SK-N-SH (cell line): ENCODE measurements at regions not wholly inside any gene's neighbourhood (a gene's known extent, or its start where the extent isn't known, plus 50 kb on each side); places are given as distances from the start of the nearest gene placed in this dataset.

ENCODE experiments used
- CTCF ChIA-PET: fragments of 300-600, 350-600 bp; formaldehyde crosslinking; extraction: SDS; loops from one replicate; lab custom pipeline; 2021; lab: Yijun Ruan, JAX
- POLR2A ChIA-PET: fragments of 350-600 bp; sonication (Branson Sonifier 250); formaldehyde crosslinking; extraction: SDS; loops from one replicate; lab custom pipeline; 2020; ENCODE audit warnings: antibody characterized with exemption, inconsistent platforms; lab: Yijun Ruan, JAX
- DNase-seq: peaks from one replicate; pipeline ENCODE4 v3.0.0; 2012
- H2AFZ ChIP-seq: fragments of 200-600 bp; sonication (generic); 2 replicates; pipeline ENCODE4 v1.8.1; 2016; ENCODE audit warnings: antibody characterized with exemption, mild to moderate bottlenecking, low read depth
- H3F3A ChIP-seq: fragments of 200-600 bp; sonication (generic); replicated peaks from 2 replicates; pipeline ENCODE3; 2016; ENCODE audit warnings: antibody characterized with exemption, mild to moderate bottlenecking; ENCODE audit not compliant: insufficient read depth
- H3K27ac ChIP-seq, 2 experiments: fragments of 200-500 bp in 1 of 2; fragments of 200-600 bp in 1 of 2; sonication (Bioruptor generic) in 1 of 2; sonication (generic), shearing (Covaris generic) in 1 of 2; 2 replicates each; pipeline versions ENCODE4 v1.5.1 to v1.6.1; 2014 to 2016; ENCODE audit warnings: low read depth in 2 of 2, inconsistent platforms in 1 of 2, low read length in 1 of 2, mild to moderate bottlenecking in 1 of 2, mixed read lengths in 1 of 2
- H3K27me3 ChIP-seq: fragments of 200-600 bp; sonication (generic), shearing (Covaris generic); 2 replicates; pipeline ENCODE4 v1.6.1; 2016; ENCODE audit warnings: mixed run types; ENCODE audit not compliant: insufficient read depth
- H3K36me3 ChIP-seq, 2 experiments: fragments of 200-500 bp in 1 of 2; fragments of 200-600 bp in 1 of 2; sonication (Bioruptor generic) in 1 of 2; sonication (generic) in 1 of 2; replicated peaks in 1 of 2; 2 replicates each; pipeline versions ENCODE3 to v1.5.1; 2014 to 2016; ENCODE audit warnings: low read length in 1 of 2, mild to moderate bottlenecking in 1 of 2; ENCODE audit not compliant: insufficient read depth in 2 of 2, control insufficient read depth in 1 of 2
- H3K4me1 ChIP-seq, 2 experiments: fragments of 200-500 bp in 1 of 2; fragments of 200-600 bp in 1 of 2; sonication (Bioruptor generic) in 1 of 2; sonication (generic), shearing (Covaris generic) in 1 of 2; 2 replicates each; pipeline versions ENCODE4 v1.5.1 to v1.6.1; 2014 to 2016; ENCODE audit warnings: low read depth in 1 of 2, low read length in 1 of 2, mixed run types in 1 of 2; ENCODE audit not compliant: insufficient read depth in 2 of 2, control insufficient read depth in 1 of 2
- H3K4me2 ChIP-seq: fragments of 200-600 bp; sonication (generic), shearing (Covaris generic); 2 replicates; pipeline ENCODE4 v1.6.1; 2017; ENCODE audit warnings: mixed run types
- H3K4me3 ChIP-seq, 2 experiments: fragments of 200-500 bp in 1 of 2; fragments of 200-600 bp in 1 of 2; sonication (Bioruptor generic) in 1 of 2; sonication (generic), shearing (Covaris generic) in 1 of 2; 2 replicates each; pipeline versions ENCODE4 v1.5.1 to v1.8.1; 2014 to 2016; ENCODE audit warnings: low read depth in 2 of 2, inconsistent platforms in 1 of 2, low read length in 1 of 2, mild to moderate bottlenecking in 1 of 2, mixed read lengths in 1 of 2, moderate library complexity in 1 of 2
- H3K79me2 ChIP-seq: fragments of 200-600 bp; sonication (generic); 2 replicates; pipeline ENCODE4 v1.8.1; 2017; ENCODE audit warnings: mild to moderate bottlenecking; ENCODE audit not compliant: insufficient read depth
- H3K9ac ChIP-seq: fragments of 200-600 bp; sonication (generic); 2 replicates; pipeline ENCODE4 v1.6.1; 2017; ENCODE audit warnings: mixed run types
- H3K9me2 ChIP-seq: fragments of 200-600 bp; sonication (generic); 2 replicates; pipeline ENCODE4 v1.6.1; 2017; ENCODE audit warnings: mixed run types
- H3K9me3 ChIP-seq: fragments of 200-600 bp; sonication (generic); 2 replicates; pipeline ENCODE4 v1.6.1; 2017; ENCODE audit warnings: mixed run types, mild to moderate bottlenecking, moderate library complexity
- H4K20me1 ChIP-seq: fragments of 200-600 bp; sonication (generic); 2 replicates; pipeline ENCODE4 v1.6.1; 2017; ENCODE audit warnings: mild to moderate bottlenecking, mixed run types; ENCODE audit not compliant: insufficient read depth
- CHD2 ChIP-seq: fragments of 150-350 bp; IDR thresholded peaks from 2 replicates; pipeline ENCODE4 v1.6.1; 2018; ENCODE audit warnings: low read length; ENCODE audit not compliant: partially characterized antibody
- ELF1 ChIP-seq: IDR thresholded peaks from 2 replicates; pipeline ENCODE4 v1.4.0; 2012
- EP300 ChIP-seq, 2 experiments: IDR thresholded peaks; 2 replicates each; pipeline versions ENCODE4 v1.4.0 to v1.6.1; 2012; ENCODE audit warnings: borderline replicate concordance in 1 of 2, low read depth in 1 of 2, low read length in 1 of 2
- EZH2phosphoT487 ChIP-seq: fragments of 200-600 bp; sonication (generic); IDR thresholded peaks from 2 replicates; pipeline ENCODE4 v1.6.1; 2017; ENCODE audit warnings: low read depth, mixed run types, mild to moderate bottlenecking, antibody characterized with exemption, moderate library complexity, borderline replicate concordance
- FOSL2 ChIP-seq: IDR thresholded peaks from 2 replicates; pipeline ENCODE4 v1.4.0; 2012; ENCODE audit warnings: low read depth, mild to moderate bottlenecking, moderate library complexity, borderline replicate concordance
- FOXJ3 ChIP-seq: sonication (generic); formaldehyde crosslinking; IDR thresholded peaks from 2 replicates; pipeline ENCODE4 v1.5.1; 2020; ENCODE audit warnings: mild to moderate bottlenecking, missing genetic modification reagents
- GABPA ChIP-seq: IDR thresholded peaks from 2 replicates; pipeline ENCODE4 v1.4.0; 2012; ENCODE audit warnings: low read depth, mild to moderate bottlenecking
- JUND ChIP-seq: IDR thresholded peaks from 2 replicates; pipeline ENCODE4 v1.4.0; 2012
- MEF2A ChIP-seq: IDR thresholded peaks from 2 replicates; pipeline ENCODE4 v1.4.0; 2012; ENCODE audit warnings: low read depth, borderline replicate concordance
- MXI1 ChIP-seq: IDR thresholded peaks from 2 replicates; pipeline ENCODE4 v1.6.1; 2012; ENCODE audit warnings: mild to moderate bottlenecking, low read depth, low read length, improper control_type of control experiment
- NFIC ChIP-seq: IDR thresholded peaks from 2 replicates; pipeline ENCODE4 v1.4.0; 2012; ENCODE audit warnings: borderline replicate concordance
- POLR2AphosphoS5 ChIP-seq: IDR thresholded peaks from 2 replicates; pipeline ENCODE4 v1.6.1; 2012; ENCODE audit warnings: low read depth, low read length
- RAD21 ChIP-seq: IDR thresholded peaks from 2 replicates; pipeline ENCODE4 v1.6.1; 2012; ENCODE audit warnings: mild to moderate bottlenecking, low read length
- RCOR1 ChIP-seq: fragments of 150-350 bp; IDR thresholded peaks from 2 replicates; pipeline ENCODE4 v1.6.1; 2017; ENCODE audit warnings: antibody characterized with exemption, low read length
- RFX5 ChIP-seq: IDR thresholded peaks from 2 replicates; pipeline ENCODE4 v1.6.1; 2012; ENCODE audit warnings: mild to moderate bottlenecking, improper control_type of control experiment, low read length
- SIN3A ChIP-seq: IDR thresholded peaks from 2 replicates; pipeline ENCODE4 v1.6.1; 2012; ENCODE audit warnings: low read depth, mild to moderate bottlenecking, low read length, moderate library complexity, borderline replicate concordance
- SMC3 ChIP-seq: IDR thresholded peaks from 2 replicates; pipeline ENCODE4 v1.6.1; 2012; ENCODE audit warnings: low read depth, low read length, improper control_type of control experiment
- TAF1 ChIP-seq: IDR thresholded peaks from 2 replicates; pipeline ENCODE4 v1.6.1; 2012; ENCODE audit warnings: low read depth, mild to moderate bottlenecking, low read length, moderate library complexity, borderline replicate concordance
- TCF12 ChIP-seq: IDR thresholded peaks from 2 replicates; pipeline ENCODE4 v1.4.0; 2012
- TEAD4 ChIP-seq: IDR thresholded peaks from 2 replicates; pipeline ENCODE4 v1.4.0; 2012; ENCODE audit warnings: mild to moderate bottlenecking, borderline replicate concordance; ENCODE audit not compliant: insufficient read depth
- WGBS: methylation state at CpG from one replicate; pipeline ENCODE4 v1.1.6; 2017; ENCODE audit warnings: low lambda C conversion rate; 5-methylcytosine and 5-hydroxymethylcytosine counted together
- TF ChIP-seq, protein P1 (sequence below): IDR thresholded peaks from 2 replicates; pipeline ENCODE4; 2012
- TF ChIP-seq, protein P2 (sequence below): fragments of 150-350 bp; IDR thresholded peaks from 2 replicates; pipeline ENCODE4 v1.6.1; 2017; ENCODE audit warnings: antibody characterized with exemption, low read length, low read depth, borderline replicate concordance
- TF ChIP-seq, protein P3 (sequence below): IDR thresholded peaks from 2 replicates; pipeline ENCODE4 v1.4.0; 2012; ENCODE audit warnings: low read depth
- TF ChIP-seq, protein P4 (sequence below): IDR thresholded peaks from 2 replicates; pipeline ENCODE4 v1.4.0; 2012; ENCODE audit warnings: low read depth, borderline replicate concordance
- TF ChIP-seq, protein P5 (sequence below): IDR thresholded peaks from 2 replicates; pipeline ENCODE4 v1.4.0; 2012; ENCODE audit warnings: low read depth, borderline replicate concordance
- TF ChIP-seq, protein P6 (sequence below): fragments of 150-350 bp; IDR thresholded peaks from 2 replicates; pipeline ENCODE4 v1.6.1; 2016; ENCODE audit warnings: mild to moderate bottlenecking, low read depth, low read length
- TF ChIP-seq, protein P7 (sequence below): fragments of 200-600 bp; sonication (generic); IDR thresholded peaks from 2 replicates; pipeline ENCODE4 v1.6.1; 2017; ENCODE audit warnings: antibody characterized with exemption, mild to moderate bottlenecking, moderate library complexity

DNA sequence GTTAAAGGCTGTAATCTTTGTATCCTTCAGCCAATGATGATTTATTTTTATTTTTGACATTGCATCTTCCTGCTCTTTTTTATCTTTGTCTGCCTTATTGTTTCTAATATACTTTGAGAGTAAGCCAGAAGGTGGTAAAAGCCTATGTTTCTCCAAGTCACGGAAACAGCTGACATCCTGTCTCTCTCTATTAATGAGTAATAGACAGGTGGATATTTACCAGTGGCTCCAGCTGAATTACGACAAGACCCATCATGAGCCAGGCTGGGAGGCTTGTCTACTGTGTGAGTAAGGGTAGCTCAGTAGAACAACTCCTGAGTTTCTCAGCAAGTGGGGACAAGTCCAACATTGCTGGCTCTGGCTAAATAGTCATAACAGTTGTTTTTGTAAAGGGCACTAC, 166.6 kb downstream of the NDFIP2 start:
- Histone ChIP-seq H3K4me2 (no peak overlapping the region), H4K20me1 (no peaks in the 10 kb centered on the region), H3K4me1 (peaks cover 4 to 28% of the 10 kb centered on the region in 2 experiments; a peak in 2 of 4 replicates), H3K9ac (no peak overlapping the region), H3K27ac (peak overlapping the region; percentile 42 to 99; a peak in 3 of 4 replicates), H3K79me2 (no peaks in the 10 kb centered on the region), H3K27me3 (no peaks in the 10 kb centered on the region), H3F3A (no peaks in the 10 kb centered on the region), H3K4me3 (no peak overlapping the region), H3K36me3 (no peaks in the 10 kb centered on the region), H3K9me2 (no peaks in the 10 kb centered on the region), H3K9me3 (no peaks in the 10 kb centered on the region), H2AFZ (no peak overlapping the region)
- POLR2A ChIA-PET = no interaction called here
- peak; percentile 24 for DNase-seq
- WGBS = 8% methylated on average over 2 of the region's 2 CpGs
- CTCF ChIA-PET = interaction anchor here (0.6 to 0.7 kb wide), 2 partner anchors 75 to 1414 kb away, joined by 3 read pairs; no protein-coding TSS in a partner anchor
- TF ChIP-seq RAD21 (no peak; the same call in 1 of the 2 replicates), FOXJ3 (CRISPR knock-in tag) (peak; percentile 82; the same call in 1 of the 2 replicates), MXI1 (no peak; the same call in 1 of the 2 replicates), FOSL2 (peak; percentile 42; the same call in 1 of the 2 replicates), RFX5 (no peak), SMC3 (peak; percentile 24), TAF1 (peak; percentile 58; the same call in 1 of the 2 replicates), POLR2AphosphoS5 (peak; percentile 97), NFIC (peak; percentile 81; the same call in 1 of the 2 replicates), ELF1 (no peak), GABPA (no peak), JUND (peak; percentile 80), EP300 (IDR thresholded peaks at IDR 0.05; ENCODE audit: borderline replicate concordance in 1 of 2, low read depth in 1 of 2, low read length in 1 of 2) (peak; percentile 89 to 100), SIN3A (peak; percentile 93; the same call in 1 of the 2 replicates), CHD2 (peak; percentile 59), EZH2phosphoT487 (no peak), TCF12 (peak; percentile 99), TEAD4 (peak; percentile 77), MEF2A (no peak; the same call in 1 of the 2 replicates), RCOR1 (peak; percentile 68)
- TF ChIP-seq, protein P1, sequence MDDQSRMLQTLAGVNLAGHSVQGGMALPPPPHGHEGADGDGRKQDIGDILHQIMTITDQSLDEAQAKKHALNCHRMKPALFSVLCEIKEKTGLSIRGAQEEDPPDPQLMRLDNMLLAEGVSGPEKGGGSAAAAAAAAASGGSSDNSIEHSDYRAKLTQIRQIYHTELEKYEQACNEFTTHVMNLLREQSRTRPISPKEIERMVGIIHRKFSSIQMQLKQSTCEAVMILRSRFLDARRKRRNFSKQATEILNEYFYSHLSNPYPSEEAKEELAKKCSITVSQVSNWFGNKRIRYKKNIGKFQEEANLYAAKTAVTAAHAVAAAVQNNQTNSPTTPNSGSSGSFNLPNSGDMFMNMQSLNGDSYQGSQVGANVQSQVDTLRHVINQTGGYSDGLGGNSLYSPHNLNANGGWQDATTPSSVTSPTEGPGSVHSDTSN = peak; percentile 98
- TF ChIP-seq, protein P2, sequence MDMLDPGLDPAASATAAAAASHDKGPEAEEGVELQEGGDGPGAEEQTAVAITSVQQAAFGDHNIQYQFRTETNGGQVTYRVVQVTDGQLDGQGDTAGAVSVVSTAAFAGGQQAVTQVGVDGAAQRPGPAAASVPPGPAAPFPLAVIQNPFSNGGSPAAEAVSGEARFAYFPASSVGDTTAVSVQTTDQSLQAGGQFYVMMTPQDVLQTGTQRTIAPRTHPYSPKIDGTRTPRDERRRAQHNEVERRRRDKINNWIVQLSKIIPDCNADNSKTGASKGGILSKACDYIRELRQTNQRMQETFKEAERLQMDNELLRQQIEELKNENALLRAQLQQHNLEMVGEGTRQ = no peak
- TF ChIP-seq, protein P3, sequence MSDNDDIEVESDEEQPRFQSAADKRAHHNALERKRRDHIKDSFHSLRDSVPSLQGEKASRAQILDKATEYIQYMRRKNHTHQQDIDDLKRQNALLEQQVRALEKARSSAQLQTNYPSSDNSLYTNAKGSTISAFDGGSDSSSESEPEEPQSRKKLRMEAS = no peak
- TF ChIP-seq, protein P4, sequence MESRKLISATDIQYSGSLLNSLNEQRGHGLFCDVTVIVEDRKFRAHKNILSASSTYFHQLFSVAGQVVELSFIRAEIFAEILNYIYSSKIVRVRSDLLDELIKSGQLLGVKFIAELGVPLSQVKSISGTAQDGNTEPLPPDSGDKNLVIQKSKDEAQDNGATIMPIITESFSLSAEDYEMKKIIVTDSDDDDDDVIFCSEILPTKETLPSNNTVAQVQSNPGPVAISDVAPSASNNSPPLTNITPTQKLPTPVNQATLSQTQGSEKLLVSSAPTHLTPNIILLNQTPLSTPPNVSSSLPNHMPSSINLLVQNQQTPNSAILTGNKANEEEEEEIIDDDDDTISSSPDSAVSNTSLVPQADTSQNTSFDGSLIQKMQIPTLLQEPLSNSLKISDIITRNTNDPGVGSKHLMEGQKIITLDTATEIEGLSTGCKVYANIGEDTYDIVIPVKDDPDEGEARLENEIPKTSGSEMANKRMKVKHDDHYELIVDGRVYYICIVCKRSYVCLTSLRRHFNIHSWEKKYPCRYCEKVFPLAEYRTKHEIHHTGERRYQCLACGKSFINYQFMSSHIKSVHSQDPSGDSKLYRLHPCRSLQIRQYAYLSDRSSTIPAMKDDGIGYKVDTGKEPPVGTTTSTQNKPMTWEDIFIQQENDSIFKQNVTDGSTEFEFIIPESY = peak; percentile 60; the same call in 1 of the 2 replicates
- TF ChIP-seq, protein P5, sequence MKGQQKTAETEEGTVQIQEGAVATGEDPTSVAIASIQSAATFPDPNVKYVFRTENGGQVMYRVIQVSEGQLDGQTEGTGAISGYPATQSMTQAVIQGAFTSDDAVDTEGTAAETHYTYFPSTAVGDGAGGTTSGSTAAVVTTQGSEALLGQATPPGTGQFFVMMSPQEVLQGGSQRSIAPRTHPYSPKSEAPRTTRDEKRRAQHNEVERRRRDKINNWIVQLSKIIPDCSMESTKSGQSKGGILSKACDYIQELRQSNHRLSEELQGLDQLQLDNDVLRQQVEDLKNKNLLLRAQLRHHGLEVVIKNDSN = no peak
- TF ChIP-seq, protein P6, sequence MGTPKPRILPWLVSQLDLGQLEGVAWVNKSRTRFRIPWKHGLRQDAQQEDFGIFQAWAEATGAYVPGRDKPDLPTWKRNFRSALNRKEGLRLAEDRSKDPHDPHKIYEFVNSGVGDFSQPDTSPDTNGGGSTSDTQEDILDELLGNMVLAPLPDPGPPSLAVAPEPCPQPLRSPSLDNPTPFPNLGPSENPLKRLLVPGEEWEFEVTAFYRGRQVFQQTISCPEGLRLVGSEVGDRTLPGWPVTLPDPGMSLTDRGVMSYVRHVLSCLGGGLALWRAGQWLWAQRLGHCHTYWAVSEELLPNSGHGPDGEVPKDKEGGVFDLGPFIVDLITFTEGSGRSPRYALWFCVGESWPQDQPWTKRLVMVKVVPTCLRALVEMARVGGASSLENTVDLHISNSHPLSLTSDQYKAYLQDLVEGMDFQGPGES = no peak
- TF ChIP-seq, protein P7, sequence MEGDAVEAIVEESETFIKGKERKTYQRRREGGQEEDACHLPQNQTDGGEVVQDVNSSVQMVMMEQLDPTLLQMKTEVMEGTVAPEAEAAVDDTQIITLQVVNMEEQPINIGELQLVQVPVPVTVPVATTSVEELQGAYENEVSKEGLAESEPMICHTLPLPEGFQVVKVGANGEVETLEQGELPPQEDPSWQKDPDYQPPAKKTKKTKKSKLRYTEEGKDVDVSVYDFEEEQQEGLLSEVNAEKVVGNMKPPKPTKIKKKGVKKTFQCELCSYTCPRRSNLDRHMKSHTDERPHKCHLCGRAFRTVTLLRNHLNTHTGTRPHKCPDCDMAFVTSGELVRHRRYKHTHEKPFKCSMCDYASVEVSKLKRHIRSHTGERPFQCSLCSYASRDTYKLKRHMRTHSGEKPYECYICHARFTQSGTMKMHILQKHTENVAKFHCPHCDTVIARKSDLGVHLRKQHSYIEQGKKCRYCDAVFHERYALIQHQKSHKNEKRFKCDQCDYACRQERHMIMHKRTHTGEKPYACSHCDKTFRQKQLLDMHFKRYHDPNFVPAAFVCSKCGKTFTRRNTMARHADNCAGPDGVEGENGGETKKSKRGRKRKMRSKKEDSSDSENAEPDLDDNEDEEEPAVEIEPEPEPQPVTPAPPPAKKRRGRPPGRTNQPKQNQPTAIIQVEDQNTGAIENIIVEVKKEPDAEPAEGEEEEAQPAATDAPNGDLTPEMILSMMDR = no peak
